ENCODE measurements at regions not wholly inside any gene's neighbourhood (a gene's known extent, or its start where the extent isn't known, plus 50 kb on each side); places are given as distances from the start of the nearest gene placed in this dataset.
A peak's percentile ranks its signal among the peaks of the same experiment; 100 is the strongest.

GRCh38 chr4:38189445-38189844 lies 229.2 kb downstream of the PTTG2 start:
- H3K4me3 ChIP-seq = no peak overlapping the region
- DNase-seq = peak in 1 of 3 donors; percentile 66
- H3K9me3 ChIP-seq = no peaks in the 10 kb centered on the region
- peaks cover 0 to 19% (median 0%) of the 10 kb centered on the region in 4 donors for H3K4me1 ChIP-seq
- TF ChIP-seq POLR2A (IDR thresholded peaks at IDR 0.05) = no peak
- no peak for TF ChIP-seq CTCF (IDR thresholded peaks at IDR 0.05)
- H3K27me3 ChIP-seq = no peaks in the 10 kb centered on the region
- H3K27ac ChIP-seq = peak overlapping the region in 3 of 4 donors; percentile 43 to 77 (median 57)
- no peaks in the 10 kb centered on the region for H3K36me3 ChIP-seq

GRCh38 chr4:38190717-38191178 lies 230.6 kb downstream of the PTTG2 start:
- Histone ChIP-seq H3K9me3 (peaks cover 0 to 4% (median 0%) of the 10 kb centered on the region in 4 donors), H3K4me1 (peaks cover 0 to 19% (median 0%) of the 10 kb centered on the region in 4 donors), H3K27me3 (no peaks in the 10 kb centered on the region), H3K4me3 (no peak overlapping the region), H3K36me3 (no peaks in the 10 kb centered on the region), H3K27ac (peak overlapping the region in 1 of 4 donors; percentile 28)
- no peak for TF ChIP-seq CTCF (IDR thresholded peaks at IDR 0.05)
- no peak for TF ChIP-seq POLR2A (IDR thresholded peaks at IDR 0.05)
- DNase-seq = no peak

GRCh38 chr4:38192516-38192915 lies 232.3 kb downstream of the PTTG2 start:
- Histone ChIP-seq H3K4me3 (no peak overlapping the region), H3K9me3 (peaks cover 0 to 4% (median 0%) of the 10 kb centered on the region in 4 donors), H3K4me1 (peaks cover 0 to 19% (median 0%) of the 10 kb centered on the region in 4 donors), H3K36me3 (no peaks in the 10 kb centered on the region), H3K27me3 (no peaks in the 10 kb centered on the region), H3K27ac (no peak overlapping the region)
- TF ChIP-seq POLR2A (IDR thresholded peaks at IDR 0.05) (no peak), CTCF (IDR thresholded peaks at IDR 0.05) (no peak)
- no peak for DNase-seq

GRCh38 chr4:38193236-38193863 lies 233.2 kb downstream of the PTTG2 start:
- DNase-seq = no peak

GRCh38 chr4:38194047-38194602 lies 233.9 kb downstream of the PTTG2 start:
- peaks cover 0 to 13% (median 0%) of the 10 kb centered on the region in 4 donors for H3K4me1 ChIP-seq
- H3K36me3 ChIP-seq = no peaks in the 10 kb centered on the region
- no peak for DNase-seq
- H3K9me3 ChIP-seq = peaks cover 0 to 4% (median 0%) of the 10 kb centered on the region in 4 donors
- no peak overlapping the region for H3K27ac ChIP-seq
- TF ChIP-seq CTCF (IDR thresholded peaks at IDR 0.05) (no peak), POLR2A (IDR thresholded peaks at IDR 0.05) (no peak)
- H3K4me3 ChIP-seq = no peak overlapping the region
- no peaks in the 10 kb centered on the region for H3K27me3 ChIP-seq

More at GRCh38 chr4:38193236-38193863, 233.2 kb downstream of the PTTG2 start:
- no peak overlapping the region for H3K27ac ChIP-seq
- H3K27me3 ChIP-seq = no peaks in the 10 kb centered on the region
- H3K36me3 ChIP-seq = no peaks in the 10 kb centered on the region
- peaks cover 0 to 4% (median 0%) of the 10 kb centered on the region in 4 donors for H3K9me3 ChIP-seq
- H3K4me1 ChIP-seq = peaks cover 0 to 14% (median 0%) of the 10 kb centered on the region in 4 donors
- H3K4me3 ChIP-seq = no peak overlapping the region
- TF ChIP-seq CTCF (IDR thresholded peaks at IDR 0.05) (no peak), POLR2A (IDR thresholded peaks at IDR 0.05) (no peak)

Measured in Peyer's patch (tissue), 4 donors.